Smooth muscle cell (in vitro differentiated cells): ENCODE measurements at regions not wholly inside any gene's neighbourhood (a gene's known extent, or its start where the extent isn't known, plus 50 kb on each side); places are given as distances from the start of the nearest gene placed in this dataset.

Experiments
- DNase-seq: peaks from one replicate; lab custom pipeline; 2025; ENCODE audit not compliant: unreplicated experiment; lab: John Stamatoyannopoulos, UW
- H2AFZ ChIP-seq: fragments of 200-600 bp; sonication (generic); 2 replicates; pipeline ENCODE4 v1.6.0; 2016; ENCODE audit warnings: antibody characterized with exemption, low read depth, mild to moderate bottlenecking
- H3F3A ChIP-seq: fragments of 200-600 bp; sonication (generic); 2 replicates; pipeline ENCODE4 v1.6.0; 2017; ENCODE audit warnings: antibody characterized with exemption, low read depth
- H3K27ac ChIP-seq: fragments of 200-600 bp; sonication (generic); 2 replicates; pipeline ENCODE4 v1.5.1; 2016; ENCODE audit warnings: low read depth, mild to moderate bottlenecking
- H3K27me3 ChIP-seq: fragments of 200-600 bp; sonication (generic); 2 replicates; pipeline ENCODE4 v1.6.1; 2016; ENCODE audit warnings: low read depth, mild to moderate bottlenecking
- H3K36me3 ChIP-seq: fragments of 200-600 bp; sonication (generic); 2 replicates; pipeline ENCODE4 v1.5.1; 2016; ENCODE audit warnings: low read depth
- H3K4me1 ChIP-seq: fragments of 200-600 bp; sonication (generic); 2 replicates; pipeline ENCODE4 v1.5.1; 2016; ENCODE audit warnings: low read depth
- H3K4me2 ChIP-seq: fragments of 200-600 bp; sonication (generic); 2 replicates; pipeline ENCODE4 v1.6.0; 2016; ENCODE audit warnings: mild to moderate bottlenecking
- H3K4me3 ChIP-seq: fragments of 200-600 bp; sonication (generic); 2 replicates; pipeline ENCODE4 v1.5.1; 2016; ENCODE audit warnings: mild to moderate bottlenecking
- H3K79me2 ChIP-seq: fragments of 200-600 bp; sonication (generic); 2 replicates; pipeline ENCODE4 v1.6.0; 2016; ENCODE audit warnings: low read depth, mild to moderate bottlenecking
- H3K9ac ChIP-seq: fragments of 200-600 bp; sonication (generic); 2 replicates; pipeline ENCODE4 v1.6.0; 2016; ENCODE audit warnings: low read depth
- H3K9me3 ChIP-seq: fragments of 200-600 bp; sonication (generic); replicated peaks from 2 replicates; pipeline ENCODE4 v1.5.1; 2016; ENCODE audit warnings: low read depth
- H4K20me1 ChIP-seq: fragments of 200-600 bp; sonication (generic); 2 replicates; pipeline ENCODE4 v1.6.0; 2016; ENCODE audit warnings: low read depth
- WGBS: methylation state at CpG from one replicate; pipeline ENCODE4 v1.1.7; 2016; ENCODE audit warnings: low lambda C conversion rate; 5-methylcytosine and 5-hydroxymethylcytosine counted together
- TF ChIP-seq, protein P1 (sequence below): fragments of 200-600 bp; sonication (generic); IDR thresholded peaks from 2 replicates; pipeline ENCODE4 v1.5.1; 2017; ENCODE audit warnings: borderline replicate concordance, mild to moderate bottlenecking, antibody characterized with exemption; ENCODE audit not compliant: insufficient read depth, poor library complexity, severe bottlenecking

DNA sequence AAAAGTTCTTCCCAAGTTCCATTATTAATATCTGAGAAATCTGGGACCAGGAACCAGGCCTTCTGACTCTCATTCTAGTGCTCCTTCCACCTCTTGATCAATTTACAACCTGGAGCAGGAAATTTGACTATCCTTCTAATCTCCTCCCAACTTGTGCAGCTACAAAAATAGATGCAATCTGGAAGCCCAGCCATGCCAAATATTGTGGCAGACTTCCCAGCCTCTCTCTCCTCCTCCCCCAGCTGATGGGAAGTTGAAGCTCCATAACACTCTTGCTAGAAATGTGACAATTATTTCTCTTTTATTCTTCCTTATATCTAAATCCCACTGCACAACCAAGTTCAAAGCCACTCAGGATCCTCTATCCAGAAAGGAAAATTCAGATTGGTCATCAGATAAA is 252.1 kb downstream of the SEC61B start:
- Histone ChIP-seq H3F3A (no peaks in the 10 kb centered on the region), H2AFZ (no peak overlapping the region), H3K4me1 (no peaks in the 10 kb centered on the region), H3K4me2 (no peak overlapping the region), H3K9ac (no peak overlapping the region), H3K36me3 (no peaks in the 10 kb centered on the region), H4K20me1 (no peaks in the 10 kb centered on the region), H3K79me2 (no peaks in the 10 kb centered on the region), H3K4me3 (no peak overlapping the region), H3K27me3 (no peaks in the 10 kb centered on the region), H3K9me3 (no peaks in the 10 kb centered on the region), H3K27ac (no peak overlapping the region)
- TF ChIP-seq, protein P1, sequence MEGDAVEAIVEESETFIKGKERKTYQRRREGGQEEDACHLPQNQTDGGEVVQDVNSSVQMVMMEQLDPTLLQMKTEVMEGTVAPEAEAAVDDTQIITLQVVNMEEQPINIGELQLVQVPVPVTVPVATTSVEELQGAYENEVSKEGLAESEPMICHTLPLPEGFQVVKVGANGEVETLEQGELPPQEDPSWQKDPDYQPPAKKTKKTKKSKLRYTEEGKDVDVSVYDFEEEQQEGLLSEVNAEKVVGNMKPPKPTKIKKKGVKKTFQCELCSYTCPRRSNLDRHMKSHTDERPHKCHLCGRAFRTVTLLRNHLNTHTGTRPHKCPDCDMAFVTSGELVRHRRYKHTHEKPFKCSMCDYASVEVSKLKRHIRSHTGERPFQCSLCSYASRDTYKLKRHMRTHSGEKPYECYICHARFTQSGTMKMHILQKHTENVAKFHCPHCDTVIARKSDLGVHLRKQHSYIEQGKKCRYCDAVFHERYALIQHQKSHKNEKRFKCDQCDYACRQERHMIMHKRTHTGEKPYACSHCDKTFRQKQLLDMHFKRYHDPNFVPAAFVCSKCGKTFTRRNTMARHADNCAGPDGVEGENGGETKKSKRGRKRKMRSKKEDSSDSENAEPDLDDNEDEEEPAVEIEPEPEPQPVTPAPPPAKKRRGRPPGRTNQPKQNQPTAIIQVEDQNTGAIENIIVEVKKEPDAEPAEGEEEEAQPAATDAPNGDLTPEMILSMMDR: no peak
- DNase-seq: no peak

DNA sequence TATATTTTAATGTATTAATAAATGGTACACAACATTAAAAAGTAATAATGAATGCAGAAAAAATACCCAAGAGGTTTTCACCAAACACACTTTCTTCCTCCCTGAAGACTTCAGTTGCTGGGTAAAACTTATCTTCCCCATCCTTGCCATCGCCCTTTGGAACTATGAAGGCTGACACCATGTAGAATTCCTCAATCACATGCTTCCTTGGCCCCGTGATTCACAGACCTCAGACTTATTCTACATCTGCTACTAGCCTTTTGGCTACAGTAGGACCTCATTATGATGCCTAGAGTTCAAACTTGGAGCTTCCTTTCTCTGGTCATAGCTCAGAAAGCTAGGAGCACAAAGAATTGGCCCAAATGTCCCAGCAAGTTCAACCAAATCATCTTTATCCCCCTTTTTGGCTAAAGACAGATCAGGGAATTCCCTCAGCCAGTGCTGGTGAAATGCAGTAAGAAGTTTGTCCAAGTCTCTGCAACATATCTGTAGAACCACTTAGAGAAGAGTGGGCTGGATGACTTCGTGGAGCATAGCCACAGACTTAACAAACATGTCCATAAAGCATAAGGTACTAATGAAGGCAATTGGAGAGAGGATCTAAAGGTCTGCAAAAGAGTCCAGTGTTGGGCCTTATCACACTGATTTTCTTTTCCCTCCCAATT is 253.5 kb downstream of the SEC61B start:
- no peaks in the 10 kb centered on the region for H3K79me2 ChIP-seq
- TF ChIP-seq, protein P1: no peak

DNA sequence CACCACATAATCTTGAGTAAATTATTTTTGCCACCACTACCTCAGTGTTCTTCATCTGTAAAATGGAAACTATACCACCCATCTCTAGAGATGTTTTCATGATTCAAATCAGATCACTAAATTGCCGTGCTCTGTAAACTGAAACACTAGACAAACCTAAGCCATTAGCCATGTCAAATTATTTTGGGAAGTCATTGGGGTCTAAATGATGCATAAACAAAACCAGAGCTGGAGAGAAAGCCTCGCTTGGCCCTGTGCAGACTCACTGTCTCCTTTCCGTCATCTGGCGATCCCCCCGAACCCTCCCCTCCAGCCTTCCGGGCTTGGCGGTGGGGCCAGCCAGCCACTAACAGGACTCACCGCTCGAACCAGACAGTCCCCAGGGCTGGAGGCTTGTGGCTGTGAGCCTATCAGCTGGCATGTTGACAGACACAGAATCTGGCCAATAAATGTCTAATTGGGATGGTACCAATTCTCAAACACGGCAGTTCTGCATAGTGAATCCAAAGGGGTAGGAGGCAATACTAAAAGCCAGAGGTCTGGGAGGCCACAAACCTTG is 256.5 kb downstream of the SEC61B start:
- Histone ChIP-seq H3K27me3 (no peaks in the 10 kb centered on the region), H3K4me3 (no peak overlapping the region), H3K4me1 (no peaks in the 10 kb centered on the region), H2AFZ (no peak overlapping the region), H4K20me1 (no peaks in the 10 kb centered on the region), H3F3A (no peaks in the 10 kb centered on the region), H3K9me3 (no peaks in the 10 kb centered on the region), H3K36me3 (no peaks in the 10 kb centered on the region), H3K79me2 (no peaks in the 10 kb centered on the region), H3K9ac (no peak overlapping the region), H3K27ac (no peak overlapping the region), H3K4me2 (peak overlapping the region; percentile 55)
- DNase-seq: no peak
- TF ChIP-seq, protein P1: no peak
- WGBS: 10% methylated on average over 10 of the region's 10 CpGs

More for the DNA sequence above, 253.5 kb downstream of the SEC61B start:
- no peaks in the 10 kb centered on the region for H4K20me1 ChIP-seq
- no peak overlapping the region for H3K27ac ChIP-seq
- H3K27me3 ChIP-seq: no peaks in the 10 kb centered on the region
- H3K36me3 ChIP-seq: no peaks in the 10 kb centered on the region
- no peak overlapping the region for H3K4me3 ChIP-seq
- 70% methylated on average over 3 of the region's 3 CpGs for WGBS
- no peaks in the 10 kb centered on the region for H3K9me3 ChIP-seq
- H2AFZ ChIP-seq: no peak overlapping the region
- H3K9ac ChIP-seq: no peak overlapping the region
- no peak for DNase-seq
- no peaks in the 10 kb centered on the region for H3K4me1 ChIP-seq
- no peaks in the 10 kb centered on the region for H3F3A ChIP-seq
- no peak overlapping the region for H3K4me2 ChIP-seq

DNA sequence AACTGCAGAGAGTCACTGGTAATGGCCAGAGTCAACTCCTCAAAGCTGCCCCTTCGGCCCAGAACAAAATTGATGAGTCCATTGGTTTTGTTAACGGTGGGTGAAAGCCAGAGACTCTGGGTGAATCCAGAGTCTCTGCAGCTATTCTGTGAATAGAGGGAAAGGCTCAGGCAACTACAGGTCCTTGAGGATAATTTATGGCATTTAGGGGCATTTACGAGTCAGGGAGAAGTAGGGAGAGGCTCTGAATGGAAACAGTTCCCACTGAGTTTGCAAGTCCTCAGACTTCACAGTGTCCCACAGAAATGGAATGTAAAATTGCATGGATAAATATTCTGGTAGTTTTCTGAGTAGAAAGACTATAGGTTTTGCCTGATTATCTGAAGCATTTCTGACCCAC is 257.8 kb downstream of the SEC61B start:
- no peak overlapping the region for H3K9ac ChIP-seq
- WGBS: 43% methylated on average over 3 of the region's 3 CpGs
- H3K4me3 ChIP-seq: no peak overlapping the region
- no peaks in the 10 kb centered on the region for H3F3A ChIP-seq
- H3K4me2 ChIP-seq: no peak overlapping the region
- H3K27me3 ChIP-seq: no peaks in the 10 kb centered on the region
- no peaks in the 10 kb centered on the region for H3K4me1 ChIP-seq
- TF ChIP-seq, protein P1: no peak
- H3K79me2 ChIP-seq: no peaks in the 10 kb centered on the region
- no peak overlapping the region for H3K27ac ChIP-seq
- H3K9me3 ChIP-seq: no peaks in the 10 kb centered on the region
- no peak overlapping the region for H2AFZ ChIP-seq
- no peaks in the 10 kb centered on the region for H4K20me1 ChIP-seq
- H3K36me3 ChIP-seq: no peaks in the 10 kb centered on the region
- DNase-seq: no peak
